H9 (cell line): ENCODE measurements at regions not wholly inside any gene's neighbourhood (a gene's known extent, or its start where the extent isn't known, plus 50 kb on each side); places are given as distances from the start of the nearest gene placed in this dataset.

Source experiments
- DNase-seq: peaks from one replicate; pipeline ENCODE4 v3.0.0-alpha.2; 2017
- H2AFZ ChIP-seq: one replicate; pipeline ENCODE4 v1.6.1; 2013; ENCODE audit warnings: mild to moderate bottlenecking, low read length, control low read depth, moderate library complexity
- H2AK5ac ChIP-seq: 2 replicates; pipeline ENCODE4 v1.6.1; 2013; ENCODE audit warnings: low read length, control low read depth, mixed read lengths; ENCODE audit not compliant: insufficient read length
- H2BK120ac ChIP-seq: one replicate; pipeline ENCODE4 v1.6.1; 2013; ENCODE audit warnings: low read depth, mild to moderate bottlenecking, low read length, control low read depth, inconsistent platforms; ENCODE audit not compliant: poor library complexity, severe bottlenecking
- H2BK12ac ChIP-seq: 2 replicates; pipeline ENCODE4 v1.6.1; 2013; ENCODE audit warnings: low read length, control low read depth, mixed read lengths, low read depth; ENCODE audit not compliant: insufficient read length
- H2BK15ac ChIP-seq: 2 replicates; pipeline ENCODE4 v1.6.1; 2013; ENCODE audit warnings: low read depth, low read length, control low read depth
- H2BK20ac ChIP-seq: one replicate; pipeline ENCODE4 v1.6.1; 2013; ENCODE audit warnings: low read depth, mild to moderate bottlenecking, low read length, control low read depth, inconsistent platforms; ENCODE audit not compliant: poor library complexity, severe bottlenecking
- H2BK5ac ChIP-seq: 2 replicates; pipeline ENCODE4 v1.6.1; 2013; ENCODE audit warnings: low read length, control low read depth, mixed read lengths; ENCODE audit not compliant: insufficient read length
- H3K14ac ChIP-seq: 2 replicates; pipeline ENCODE4 v1.6.1; 2013; ENCODE audit warnings: low read length, control low read depth; ENCODE audit not compliant: insufficient read depth
- H3K18ac ChIP-seq: 2 replicates; pipeline ENCODE4 v1.6.1; 2013; ENCODE audit warnings: low read depth, mild to moderate bottlenecking, mixed read lengths, low read length, control low read depth; ENCODE audit not compliant: insufficient read length
- H3K23ac ChIP-seq: 2 replicates; pipeline ENCODE4 v1.6.1; 2013; ENCODE audit warnings: low read length, control low read depth, mixed read lengths, low read depth; ENCODE audit not compliant: insufficient read length
- H3K23me2 ChIP-seq: 2 replicates; pipeline ENCODE4 v1.6.1; 2013; ENCODE audit warnings: low read depth, mild to moderate bottlenecking, mixed read lengths, low read length, control low read depth; ENCODE audit not compliant: insufficient read length, poor library complexity, severe bottlenecking
- H3K27ac ChIP-seq: 2 replicates; pipeline ENCODE4 v1.5.1; 2013; ENCODE audit warnings: low read length, control low read depth, mixed read lengths, low read depth; ENCODE audit not compliant: insufficient read length
- H3K27me3 ChIP-seq: 2 replicates; pipeline ENCODE4 v1.6.1; 2013; ENCODE audit warnings: low read length, control low read depth, inconsistent platforms; ENCODE audit not compliant: insufficient read depth
- H3K4ac ChIP-seq: 2 replicates; pipeline ENCODE4 v1.6.1; 2013; ENCODE audit warnings: low read depth, mild to moderate bottlenecking, control low read depth, inconsistent platforms, low read length, moderate library complexity
- H3K4me1 ChIP-seq: 2 replicates; pipeline ENCODE4 v1.6.1; 2013; ENCODE audit warnings: low read length, control low read depth, inconsistent platforms; ENCODE audit not compliant: insufficient read depth
- H3K4me2 ChIP-seq: 2 replicates; pipeline ENCODE4 v1.6.1; 2013; ENCODE audit warnings: low read length, control low read depth, mixed read lengths; ENCODE audit not compliant: insufficient read length, insufficient read depth
- H3K56ac ChIP-seq: 2 replicates; pipeline ENCODE4 v1.6.1; 2013; ENCODE audit warnings: low read depth, mild to moderate bottlenecking, mixed read lengths, low read length, control low read depth; ENCODE audit not compliant: insufficient read length
- H3K79me1 ChIP-seq: 2 replicates; pipeline ENCODE4 v1.6.1; 2013; ENCODE audit warnings: low read depth, mild to moderate bottlenecking, moderate library complexity, low read length, control low read depth, inconsistent platforms; ENCODE audit not compliant: insufficient read depth, poor library complexity, severe bottlenecking
- H3K79me2 ChIP-seq: 2 replicates; pipeline ENCODE4 v1.6.1; 2013; ENCODE audit warnings: low read length, control low read depth, inconsistent platforms; ENCODE audit not compliant: insufficient read depth
- H3K9ac ChIP-seq: 2 replicates; pipeline ENCODE4 v1.6.1; 2013; ENCODE audit warnings: low read length, control low read depth, mixed read lengths; ENCODE audit not compliant: insufficient read length; ENCODE audit errors: extremely low read depth
- H3K9me3 ChIP-seq: one replicate; pipeline ENCODE4 v1.6.1; 2013; ENCODE audit warnings: low read depth, low read length, inconsistent platforms; ENCODE audit not compliant: control insufficient read depth
- H3T11ph ChIP-seq: one replicate; pipeline ENCODE4 v1.6.1; 2013; ENCODE audit warnings: mild to moderate bottlenecking, low read length, control low read depth, inconsistent platforms
- H4K20me1 ChIP-seq: one replicate; pipeline ENCODE4 v1.6.1; 2013; ENCODE audit not compliant: control insufficient read depth, insufficient read length, insufficient read depth
- H4K5ac ChIP-seq: 2 replicates; pipeline ENCODE4 v1.6.1; 2013; ENCODE audit warnings: low read depth, mild to moderate bottlenecking, mixed read lengths, low read length, control low read depth; ENCODE audit not compliant: insufficient read length
- H4K8ac ChIP-seq: replicated peaks from 2 replicates; pipeline ENCODE4 v1.6.1; 2013; ENCODE audit warnings: low read length, control low read depth, mixed read lengths, low read depth; ENCODE audit not compliant: insufficient read length
- H4K91ac ChIP-seq: 2 replicates; pipeline ENCODE4 v1.6.1; 2013; ENCODE audit warnings: low read depth, mild to moderate bottlenecking, moderate library complexity, mixed read lengths, low read length, control low read depth; ENCODE audit not compliant: insufficient read length
- H3K27ac Mint-ChIP-seq, 3 experiments: 2 replicates in 2 of 3; 3 replicates in 1 of 3; pipeline ENCODE4 v1.8.0; 2020 to 2021; ENCODE audit warnings: mixed read lengths in 3 of 3, mild to moderate bottlenecking in 1 of 3, moderate library complexity in 1 of 3
- H3K27me3 Mint-ChIP-seq: 2 replicates; pipeline ENCODE4 v1.8.0; 2021; ENCODE audit warnings: low read depth, mild to moderate bottlenecking, moderate library complexity, mixed read lengths
- H3K36me3 Mint-ChIP-seq, 3 experiments: 2 replicates in 2 of 3; 3 replicates in 1 of 3; pipeline ENCODE4 v1.8.0; 2020 to 2021; ENCODE audit warnings: low read depth in 3 of 3, mixed read lengths in 3 of 3; ENCODE audit not compliant: insufficient read depth in 1 of 3
- H3K4me1 Mint-ChIP-seq, 2 experiments: 2 replicates each; pipeline ENCODE4 v1.8.0; 2020; ENCODE audit warnings: mixed read lengths in 2 of 2
- H3K4me3 Mint-ChIP-seq, 2 experiments: 2 replicates in 1 of 2; 3 replicates in 1 of 2; pipeline ENCODE4 v1.8.0; 2020 to 2021; ENCODE audit warnings: mild to moderate bottlenecking in 2 of 2, mixed read lengths in 2 of 2, moderate library complexity in 1 of 2
- H3K9me3 Mint-ChIP-seq, 2 experiments: 2 replicates in 1 of 2; 3 replicates in 1 of 2; pipeline ENCODE4 v1.8.0; 2020; ENCODE audit warnings: mild to moderate bottlenecking in 2 of 2, mixed read lengths in 2 of 2, moderate library complexity in 1 of 2
- TF ChIP-seq, protein P1 (sequence below): fragments of 200-600 bp; sonication (generic); conservative IDR thresholded peaks from 3 replicates; pipeline ENCODE4 v1.8.0; 2021; ENCODE audit warnings: antibody characterized with exemption, mild to moderate bottlenecking

DNA sequence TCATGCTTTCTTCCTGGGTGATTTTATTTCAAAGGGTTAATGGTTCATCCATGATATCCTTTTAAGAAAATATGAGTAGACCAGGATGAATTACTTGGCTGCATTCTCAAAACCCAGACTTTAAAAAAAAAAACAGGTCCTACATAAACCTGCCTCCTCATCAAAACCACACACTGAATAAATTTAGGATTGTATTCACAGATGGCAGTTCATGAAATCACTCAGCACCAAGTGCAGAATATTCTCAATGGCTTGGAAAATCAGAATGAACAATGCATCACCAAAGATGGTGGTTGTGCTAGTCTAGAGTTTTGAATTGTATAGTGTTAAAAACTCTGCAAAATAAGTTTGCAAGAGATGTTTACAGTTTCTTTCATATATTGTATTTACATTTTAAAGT, 145.4 kb upstream of the GRAMD2B start:
- Histone ChIP-seq H3K4me2 (no peak overlapping the region), H2AK5ac (no peak overlapping the region), H3K4ac (no peak overlapping the region), H4K91ac (no peak overlapping the region), H3K18ac (no peak overlapping the region), H2BK5ac (no peak overlapping the region), H3K56ac (no peak overlapping the region), H3K9ac (no peak overlapping the region), H3K14ac (no peak overlapping the region), H3K79me1 (no peaks in the 10 kb centered on the region), H2BK12ac (no peak overlapping the region), H2BK20ac (no peak overlapping the region), H3K23ac (no peak overlapping the region), H4K20me1 (no peaks in the 10 kb centered on the region), H3K79me2 (no peaks in the 10 kb centered on the region), H4K8ac (no peak overlapping the region), H4K5ac (no peak overlapping the region), H3K27me3 (no peaks in the 10 kb centered on the region), H2BK120ac (no peak overlapping the region), H3T11ph (no peak overlapping the region), H3K23me2 (no peaks in the 10 kb centered on the region), H3K9me3 (no peaks in the 10 kb centered on the region), H2AFZ (no peak overlapping the region), H3K4me1 (peaks cover 1% of the 10 kb centered on the region; the same call in 1 of the 2 replicates), H3K27ac (no peak overlapping the region), H2BK15ac (no peak overlapping the region)
- H3K27ac Mint-ChIP-seq: no peak overlapping the region
- TF ChIP-seq, protein P1, sequence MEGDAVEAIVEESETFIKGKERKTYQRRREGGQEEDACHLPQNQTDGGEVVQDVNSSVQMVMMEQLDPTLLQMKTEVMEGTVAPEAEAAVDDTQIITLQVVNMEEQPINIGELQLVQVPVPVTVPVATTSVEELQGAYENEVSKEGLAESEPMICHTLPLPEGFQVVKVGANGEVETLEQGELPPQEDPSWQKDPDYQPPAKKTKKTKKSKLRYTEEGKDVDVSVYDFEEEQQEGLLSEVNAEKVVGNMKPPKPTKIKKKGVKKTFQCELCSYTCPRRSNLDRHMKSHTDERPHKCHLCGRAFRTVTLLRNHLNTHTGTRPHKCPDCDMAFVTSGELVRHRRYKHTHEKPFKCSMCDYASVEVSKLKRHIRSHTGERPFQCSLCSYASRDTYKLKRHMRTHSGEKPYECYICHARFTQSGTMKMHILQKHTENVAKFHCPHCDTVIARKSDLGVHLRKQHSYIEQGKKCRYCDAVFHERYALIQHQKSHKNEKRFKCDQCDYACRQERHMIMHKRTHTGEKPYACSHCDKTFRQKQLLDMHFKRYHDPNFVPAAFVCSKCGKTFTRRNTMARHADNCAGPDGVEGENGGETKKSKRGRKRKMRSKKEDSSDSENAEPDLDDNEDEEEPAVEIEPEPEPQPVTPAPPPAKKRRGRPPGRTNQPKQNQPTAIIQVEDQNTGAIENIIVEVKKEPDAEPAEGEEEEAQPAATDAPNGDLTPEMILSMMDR: no peak
- H3K36me3 Mint-ChIP-seq: no peaks in the 10 kb centered on the region
- H3K4me3 Mint-ChIP-seq: no peak overlapping the region
- H3K9me3 Mint-ChIP-seq: no peaks in the 10 kb centered on the region
- H3K27me3 Mint-ChIP-seq: peaks cover 1% of the 10 kb centered on the region; the same call in 1 of the 2 replicates
- no peak for DNase-seq
- peaks cover 6 to 9% of the 10 kb centered on the region in 2 experiments for H3K4me1 Mint-ChIP-seq
